Kidney (tissue), 13 donors: ENCODE measurements at regions not wholly inside any gene's neighbourhood (a gene's known extent, or its start where the extent isn't known, plus 50 kb on each side); places are given as distances from the start of the nearest gene placed in this dataset.

Source experiments
- DNase-seq, 5 donors: peaks; one replicate each; pipeline ENCODE4 v3.0.0-alpha.2; 2013 to 2020
- FAIRE-seq: peaks from 2 replicates; lab custom pipeline; 2012; peaks lifted over from hg19 to GRCh38; lab: Jason Lieb, UNC
- H3K27ac ChIP-seq, 2 donors: one replicate each; pipeline ENCODE4 v1.7.0; 2013; ENCODE audit warnings: low read depth in 2 of 2, low read length in 2 of 2, inconsistent platforms in 1 of 2
- H3K27me3 ChIP-seq: one replicate; pipeline ENCODE4 v1.7.1; 2013; ENCODE audit warnings: low read length, inconsistent platforms; ENCODE audit not compliant: control insufficient read depth, insufficient read depth
- H3K36me3 ChIP-seq, 3 donors: one replicate each; pipeline versions ENCODE4 v1.7.0 to v1.7.1; 2013; ENCODE audit warnings: low read length in 3 of 3, control low read depth in 1 of 3, inconsistent platforms in 1 of 3; ENCODE audit not compliant: insufficient read depth in 3 of 3, control insufficient read depth in 2 of 3
- H3K4me1 ChIP-seq, 3 donors: one replicate each; pipeline versions ENCODE4 v1.7.0 to v1.7.1; 2013; ENCODE audit warnings: low read length in 3 of 3, inconsistent platforms in 1 of 3, low read depth in 1 of 3; ENCODE audit not compliant: control insufficient read depth in 2 of 3, insufficient read depth in 2 of 3
- H3K4me3 ChIP-seq, 3 donors: one replicate each; pipeline versions ENCODE4 v1.7.0 to v1.8.1; 2013; ENCODE audit warnings: low read length in 3 of 3, control low read depth in 1 of 3, inconsistent platforms in 1 of 3
- H3K9ac ChIP-seq, 3 donors: one replicate each; pipeline versions ENCODE4 v1.7.0 to v1.7.1; 2013; ENCODE audit warnings: low read length in 3 of 3, control low read depth in 1 of 3, inconsistent platforms in 1 of 3
- H3K9me3 ChIP-seq, 3 donors: one replicate each; pipeline versions ENCODE4 v1.7.0 to v1.7.1; 2013; ENCODE audit warnings: low read length in 3 of 3, control low read depth in 1 of 3, inconsistent platforms in 1 of 3; ENCODE audit not compliant: control insufficient read depth in 2 of 3, insufficient read depth in 1 of 3
- intact Hi-C: fragments of 100-400 bp; cut with DNase I; formaldehyde crosslinking; loops from one replicate; pipeline ENCODE4 v1.11.1; 2022
- TF ChIP-seq, protein P1 (sequence below): IDR thresholded peaks from 3 replicates; pipeline ENCODE4 v1.5.1; 2012; ENCODE audit warnings: mild to moderate bottlenecking, moderate library complexity, borderline replicate concordance; ENCODE audit not compliant: insufficient read depth; ENCODE audit errors: extremely low read depth
- donor health status: control.
- donor health status: control.
- donor health status: control.
- donor health status: control.
- donor health status: control.
- donor health status: DM: yes; HTN: yes; CAD: no.
- donor health status: Normal renal cell carcinoma (clear cell type).

DNA sequence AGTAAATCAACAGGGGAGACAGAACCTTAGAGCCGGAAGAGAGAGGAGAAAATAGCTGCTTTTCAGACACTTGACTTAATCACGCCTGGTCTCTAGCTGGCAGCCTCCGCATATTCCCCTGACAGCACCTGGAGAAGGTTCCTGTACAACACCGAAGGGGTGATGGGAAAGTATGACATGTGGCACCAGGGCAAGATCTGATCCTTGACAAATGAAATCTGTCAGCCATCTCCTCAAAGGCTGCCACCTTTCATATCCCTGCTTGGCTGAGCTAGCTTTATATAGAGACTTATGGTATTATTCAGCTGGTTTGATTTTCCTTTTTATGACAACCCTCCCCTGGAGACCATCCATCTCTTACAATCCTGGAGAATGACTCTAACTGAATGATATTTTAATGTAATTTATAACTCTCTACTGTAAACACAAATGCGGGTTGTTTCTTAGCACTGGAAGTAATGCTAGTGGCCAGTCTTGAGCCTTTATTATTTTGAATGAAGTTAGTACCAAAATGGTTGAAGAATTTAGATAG is 1205.3 kb upstream of the CDH8 start:
- H3K4me1 ChIP-seq = no peaks in the 10 kb centered on the region
- DNase-seq (peak in 1 of 5 donors; percentile 1), FAIRE-seq (no peak)
- H3K27ac ChIP-seq = no peak overlapping the region
- intact Hi-C loops = no loop called here
- H3K9ac ChIP-seq = no peak overlapping the region
- H3K27me3 ChIP-seq = no peaks in the 10 kb centered on the region
- TF ChIP-seq, protein P1, sequence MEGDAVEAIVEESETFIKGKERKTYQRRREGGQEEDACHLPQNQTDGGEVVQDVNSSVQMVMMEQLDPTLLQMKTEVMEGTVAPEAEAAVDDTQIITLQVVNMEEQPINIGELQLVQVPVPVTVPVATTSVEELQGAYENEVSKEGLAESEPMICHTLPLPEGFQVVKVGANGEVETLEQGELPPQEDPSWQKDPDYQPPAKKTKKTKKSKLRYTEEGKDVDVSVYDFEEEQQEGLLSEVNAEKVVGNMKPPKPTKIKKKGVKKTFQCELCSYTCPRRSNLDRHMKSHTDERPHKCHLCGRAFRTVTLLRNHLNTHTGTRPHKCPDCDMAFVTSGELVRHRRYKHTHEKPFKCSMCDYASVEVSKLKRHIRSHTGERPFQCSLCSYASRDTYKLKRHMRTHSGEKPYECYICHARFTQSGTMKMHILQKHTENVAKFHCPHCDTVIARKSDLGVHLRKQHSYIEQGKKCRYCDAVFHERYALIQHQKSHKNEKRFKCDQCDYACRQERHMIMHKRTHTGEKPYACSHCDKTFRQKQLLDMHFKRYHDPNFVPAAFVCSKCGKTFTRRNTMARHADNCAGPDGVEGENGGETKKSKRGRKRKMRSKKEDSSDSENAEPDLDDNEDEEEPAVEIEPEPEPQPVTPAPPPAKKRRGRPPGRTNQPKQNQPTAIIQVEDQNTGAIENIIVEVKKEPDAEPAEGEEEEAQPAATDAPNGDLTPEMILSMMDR = no peak
- no peak overlapping the region for H3K4me3 ChIP-seq
- no peaks in the 10 kb centered on the region for H3K9me3 ChIP-seq
- H3K36me3 ChIP-seq = no peaks in the 10 kb centered on the region

DNA sequence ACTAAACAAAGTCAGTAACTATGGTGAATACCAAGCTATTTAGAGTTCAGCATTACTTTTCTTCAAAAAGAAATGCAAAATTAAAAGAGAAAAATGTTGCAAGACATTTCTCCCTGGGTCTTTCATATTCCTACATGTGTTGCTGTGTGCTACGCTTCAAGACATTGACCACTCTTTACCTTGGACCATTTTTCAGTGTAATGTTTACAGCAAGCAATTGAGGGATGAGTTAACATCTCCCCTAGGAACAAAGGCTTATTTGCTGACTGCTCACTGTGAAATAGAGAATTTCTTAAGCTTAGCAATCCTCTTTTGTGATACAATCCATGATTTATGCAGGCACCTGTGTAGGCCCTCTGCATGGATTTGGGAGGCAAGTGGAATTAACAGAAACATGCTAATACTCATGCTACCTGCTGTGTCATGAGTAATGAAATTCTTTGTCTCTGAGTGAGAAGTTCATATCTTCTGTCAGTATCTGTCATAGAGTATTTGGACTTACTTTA is 1202.9 kb upstream of the CDH8 start:
- Histone ChIP-seq H3K27ac (no peak overlapping the region), H3K9ac (no peak overlapping the region), H3K4me3 (no peak overlapping the region), H3K9me3 (no peaks in the 10 kb centered on the region), H3K27me3 (no peaks in the 10 kb centered on the region), H3K36me3 (no peaks in the 10 kb centered on the region), H3K4me1 (no peaks in the 10 kb centered on the region)
- DNase-seq (no peak), FAIRE-seq (no peak)
- TF ChIP-seq, protein P1 = no peak
- intact Hi-C loops = no loop called here

DNA sequence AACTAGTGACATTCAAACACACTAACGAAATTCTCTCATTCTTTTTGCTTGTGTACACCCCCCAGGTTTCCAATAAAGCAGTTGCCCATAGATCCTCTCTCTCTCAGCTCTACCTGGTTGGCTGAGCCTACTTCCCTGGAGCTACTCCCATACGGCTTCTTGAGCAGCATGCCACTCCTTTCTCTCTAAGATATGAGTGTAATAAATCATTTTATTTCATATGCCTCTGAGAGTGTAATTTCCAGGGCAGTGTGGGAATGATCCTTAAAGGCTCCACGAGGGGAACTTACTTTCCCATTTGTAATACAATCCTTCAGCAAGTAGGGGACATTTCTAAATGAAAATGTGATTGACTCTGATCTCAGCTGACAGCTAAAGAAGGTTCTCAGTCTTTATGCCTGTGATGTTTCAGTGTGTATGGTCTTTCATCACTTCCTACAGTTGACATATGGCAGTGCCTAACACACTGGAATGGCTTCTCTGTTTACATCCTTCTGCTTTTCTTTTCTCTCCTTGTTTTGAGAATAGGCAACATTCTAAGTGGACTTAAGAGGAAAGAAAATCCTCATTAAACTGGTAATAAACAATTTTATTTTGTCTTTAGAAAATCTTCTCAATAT is 1194.3 kb upstream of the CDH8 start:
- no peaks in the 10 kb centered on the region for H3K36me3 ChIP-seq
- no peaks in the 10 kb centered on the region for H3K27me3 ChIP-seq
- TF ChIP-seq, protein P1 = no peak
- no peak for DNase-seq
- FAIRE-seq = no peak
- no peak overlapping the region for H3K4me3 ChIP-seq
- no peaks in the 10 kb centered on the region for H3K4me1 ChIP-seq
- no peak overlapping the region for H3K27ac ChIP-seq
- no peaks in the 10 kb centered on the region for H3K9me3 ChIP-seq
- no peak overlapping the region for H3K9ac ChIP-seq
- intact Hi-C loops = no loop called here

DNA sequence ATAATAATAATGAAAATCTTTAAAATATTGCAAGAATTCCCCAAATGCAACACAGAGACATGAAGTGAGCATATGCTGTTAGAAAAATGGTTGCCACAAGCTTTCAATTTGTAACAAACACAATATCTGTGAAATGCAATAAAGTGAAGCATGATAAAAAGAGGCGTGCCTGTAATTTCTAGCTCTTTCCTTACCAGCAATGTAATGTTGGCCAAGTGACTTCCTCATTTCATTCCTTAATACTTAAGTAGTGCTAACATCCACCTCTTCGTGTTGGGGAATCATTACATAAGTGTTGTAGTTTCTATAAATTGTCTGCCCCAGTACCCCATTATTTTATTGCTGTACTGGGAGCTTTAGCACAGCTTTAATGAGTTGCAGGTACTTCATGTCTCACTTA is 1192.0 kb upstream of the CDH8 start:
- no peaks in the 10 kb centered on the region for H3K36me3 ChIP-seq
- H3K9me3 ChIP-seq = no peaks in the 10 kb centered on the region
- no peak overlapping the region for H3K4me3 ChIP-seq
- TF ChIP-seq, protein P1 = no peak
- no peak for FAIRE-seq
- DNase-seq = no peak
- H3K4me1 ChIP-seq = no peaks in the 10 kb centered on the region
- H3K9ac ChIP-seq = no peak overlapping the region
- intact Hi-C loops = no loop called here
- no peaks in the 10 kb centered on the region for H3K27me3 ChIP-seq
- H3K27ac ChIP-seq = no peak overlapping the region
